OCI-LY1 (cell line): ENCODE measurements at regions not wholly inside any gene's neighbourhood (a gene's known extent, or its start where the extent isn't known, plus 50 kb on each side); places are given as distances from the start of the nearest gene placed in this dataset.
"Not testable (repeated sequence)": the region's sequence is repeated elsewhere in the genome, so short reads cannot be mapped to it uniquely, and the experiment has no call there.

Experiments
- H2AFZ ChIP-seq: fragments of 200-600 bp; sonication (generic), shearing (Covaris generic); 2 replicates; pipeline ENCODE4 v1.6.0; 2014; ENCODE audit warnings: antibody characterized with exemption, mild to moderate bottlenecking, low read length
- H3F3A ChIP-seq: fragments of 200-600 bp; sonication (generic), shearing (Covaris generic); 2 replicates; pipeline ENCODE4 v1.6.0; 2014; ENCODE audit warnings: mild to moderate bottlenecking, antibody characterized with exemption, low read length, moderate library complexity; ENCODE audit not compliant: insufficient read depth
- H3K27ac ChIP-seq: fragments of 200-600 bp; sonication (generic); 2 replicates; pipeline ENCODE4 v1.5.1; 2014; ENCODE audit warnings: low read length, mixed run types, mild to moderate bottlenecking, low read depth; ENCODE audit not compliant: poor library complexity, severe bottlenecking
- H3K27me3 ChIP-seq: fragments of 200-600 bp; sonication (generic); 2 replicates; pipeline ENCODE4 v1.6.0; 2014; ENCODE audit warnings: antibody characterized with exemption, mild to moderate bottlenecking, low read length, moderate library complexity; ENCODE audit not compliant: insufficient read depth
- H3K36me3 ChIP-seq: fragments of 200-600 bp; sonication (generic); 2 replicates; pipeline ENCODE4 v1.6.1; 2014; ENCODE audit warnings: mild to moderate bottlenecking, antibody characterized with exemption, low read length, moderate library complexity, mixed read lengths; ENCODE audit not compliant: insufficient read depth
- H3K4me1 ChIP-seq: fragments of 200-600 bp; sonication (generic); 2 replicates; pipeline ENCODE4 v1.5.1; 2014; ENCODE audit warnings: mild to moderate bottlenecking, low read length, moderate library complexity; ENCODE audit not compliant: insufficient read depth, severe bottlenecking
- H3K4me2 ChIP-seq: fragments of 200-600 bp; sonication (generic), shearing (Covaris generic); 2 replicates; pipeline ENCODE4 v1.6.1; 2014; ENCODE audit warnings: low read length
- H3K4me3 ChIP-seq: fragments of 200-600 bp; sonication (generic); 2 replicates; pipeline ENCODE4 v1.5.1; 2014; ENCODE audit warnings: low read length, low read depth, mild to moderate bottlenecking, mixed read lengths; ENCODE audit not compliant: poor library complexity, severe bottlenecking
- H3K79me2 ChIP-seq: fragments of 200-600 bp; shearing (Covaris generic); 2 replicates; pipeline ENCODE4 v1.6.1; 2016; ENCODE audit warnings: mixed run types, low read length, mixed read lengths; ENCODE audit not compliant: insufficient read depth
- H3K9ac ChIP-seq: fragments of 200-600 bp; sonication (generic), shearing (Covaris generic); 2 replicates; pipeline ENCODE4 v1.6.1; 2014; ENCODE audit warnings: mild to moderate bottlenecking, low read length, mixed read lengths
- H3K9me2 ChIP-seq: fragments of 200-600 bp; sonication (generic), shearing (Covaris generic); 2 replicates; pipeline ENCODE4 v1.6.1; 2014; ENCODE audit warnings: low read depth, mild to moderate bottlenecking, low read length, mixed read lengths
- H3K9me3 ChIP-seq: fragments of 200-600 bp; shearing (Covaris generic); 2 replicates; pipeline ENCODE4 v1.6.1; 2014; ENCODE audit warnings: low read length, mixed read lengths
- H4K20me1 ChIP-seq: fragments of 200-600 bp; sonication (generic), shearing (Covaris generic); 2 replicates; pipeline ENCODE4 v1.6.0; 2016; ENCODE audit warnings: mild to moderate bottlenecking, low read length; ENCODE audit not compliant: insufficient read depth
- EZH2 ChIP-seq: fragments of 200-600 bp; sonication (generic), shearing (Covaris generic); IDR thresholded peaks from 2 replicates; pipeline ENCODE4 v1.8.0; 2017; ENCODE audit warnings: borderline replicate concordance, mixed run types, mild to moderate bottlenecking, antibody characterized with exemption, low read length, moderate library complexity, mixed read lengths
- TF ChIP-seq, protein P1 (sequence below): fragments of 200-600 bp; sonication (generic), shearing (Covaris generic); IDR thresholded peaks from 2 replicates; pipeline ENCODE4 v1.5.1; 2017; ENCODE audit warnings: mild to moderate bottlenecking, antibody characterized with exemption, low read length, moderate library complexity, mixed read lengths

DNA sequence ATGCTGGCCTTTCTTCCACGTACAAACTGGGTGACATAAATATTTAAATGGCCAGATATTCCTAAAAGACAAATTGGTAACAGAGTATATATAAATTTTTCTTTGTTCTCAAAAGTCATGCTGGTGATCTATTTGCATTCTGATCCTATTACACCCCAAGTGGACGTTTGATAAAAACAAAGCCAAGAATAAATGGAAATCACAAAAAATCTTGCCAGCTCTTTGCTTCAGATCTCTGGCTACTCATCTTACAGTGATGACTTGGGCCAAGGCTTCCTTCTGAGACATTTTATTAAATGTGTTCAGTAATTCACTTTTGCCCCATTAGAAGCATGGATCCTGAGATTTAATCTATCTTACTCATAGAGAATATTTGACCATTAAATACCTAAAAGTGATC is 444.3 kb upstream of the PIK3R1 start:
- H3K27me3 ChIP-seq: no peaks in the 10 kb centered on the region
- no peak overlapping the region for H3K4me2 ChIP-seq
- no peaks in the 10 kb centered on the region for H3K36me3 ChIP-seq
- no peaks in the 10 kb centered on the region for H3K9me3 ChIP-seq
- no peak for TF ChIP-seq EZH2
- TF ChIP-seq, protein P1, sequence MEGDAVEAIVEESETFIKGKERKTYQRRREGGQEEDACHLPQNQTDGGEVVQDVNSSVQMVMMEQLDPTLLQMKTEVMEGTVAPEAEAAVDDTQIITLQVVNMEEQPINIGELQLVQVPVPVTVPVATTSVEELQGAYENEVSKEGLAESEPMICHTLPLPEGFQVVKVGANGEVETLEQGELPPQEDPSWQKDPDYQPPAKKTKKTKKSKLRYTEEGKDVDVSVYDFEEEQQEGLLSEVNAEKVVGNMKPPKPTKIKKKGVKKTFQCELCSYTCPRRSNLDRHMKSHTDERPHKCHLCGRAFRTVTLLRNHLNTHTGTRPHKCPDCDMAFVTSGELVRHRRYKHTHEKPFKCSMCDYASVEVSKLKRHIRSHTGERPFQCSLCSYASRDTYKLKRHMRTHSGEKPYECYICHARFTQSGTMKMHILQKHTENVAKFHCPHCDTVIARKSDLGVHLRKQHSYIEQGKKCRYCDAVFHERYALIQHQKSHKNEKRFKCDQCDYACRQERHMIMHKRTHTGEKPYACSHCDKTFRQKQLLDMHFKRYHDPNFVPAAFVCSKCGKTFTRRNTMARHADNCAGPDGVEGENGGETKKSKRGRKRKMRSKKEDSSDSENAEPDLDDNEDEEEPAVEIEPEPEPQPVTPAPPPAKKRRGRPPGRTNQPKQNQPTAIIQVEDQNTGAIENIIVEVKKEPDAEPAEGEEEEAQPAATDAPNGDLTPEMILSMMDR: no peak
- H3K9ac ChIP-seq: no peak overlapping the region
- no peaks in the 10 kb centered on the region for H4K20me1 ChIP-seq
- H3K27ac ChIP-seq: no peak overlapping the region
- H3K4me3 ChIP-seq: no peak overlapping the region
- no peaks in the 10 kb centered on the region for H3F3A ChIP-seq
- no peaks in the 10 kb centered on the region for H3K4me1 ChIP-seq
- no peak overlapping the region for H2AFZ ChIP-seq
- no peaks in the 10 kb centered on the region for H3K9me2 ChIP-seq
- no peaks in the 10 kb centered on the region for H3K79me2 ChIP-seq

DNA sequence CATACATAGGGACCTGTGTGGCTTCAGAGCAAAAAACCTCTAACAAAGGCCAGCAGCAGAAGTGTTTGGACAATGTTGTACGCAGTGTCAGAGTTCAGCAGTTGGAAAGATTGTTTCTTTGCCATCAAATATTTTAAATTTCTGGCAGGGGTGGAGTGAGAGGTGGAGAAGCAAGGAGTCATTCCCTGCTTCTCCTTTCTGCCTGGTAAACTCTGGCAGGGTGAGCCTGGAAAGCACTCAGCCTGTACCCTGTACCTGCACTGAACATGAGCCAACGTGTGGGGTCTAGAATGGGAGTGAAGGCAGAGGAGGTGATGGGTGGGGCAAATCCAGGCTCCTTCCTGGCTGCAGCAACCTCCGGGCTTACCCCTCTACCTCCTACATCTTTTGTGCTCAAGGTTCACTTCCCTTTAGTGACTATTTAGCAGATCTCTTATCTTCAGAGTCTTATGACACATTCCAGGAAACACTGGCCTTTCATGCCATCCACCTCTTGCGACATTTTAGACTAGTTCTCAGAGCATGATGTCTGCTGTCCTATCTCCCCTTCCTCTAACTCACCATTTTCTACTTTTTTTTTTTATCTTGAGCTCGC is 445.0 kb upstream of the PIK3R1 start:
- H3K4me2 ChIP-seq: no peak overlapping the region
- H3K9me3 ChIP-seq: no peaks in the 10 kb centered on the region

DNA sequence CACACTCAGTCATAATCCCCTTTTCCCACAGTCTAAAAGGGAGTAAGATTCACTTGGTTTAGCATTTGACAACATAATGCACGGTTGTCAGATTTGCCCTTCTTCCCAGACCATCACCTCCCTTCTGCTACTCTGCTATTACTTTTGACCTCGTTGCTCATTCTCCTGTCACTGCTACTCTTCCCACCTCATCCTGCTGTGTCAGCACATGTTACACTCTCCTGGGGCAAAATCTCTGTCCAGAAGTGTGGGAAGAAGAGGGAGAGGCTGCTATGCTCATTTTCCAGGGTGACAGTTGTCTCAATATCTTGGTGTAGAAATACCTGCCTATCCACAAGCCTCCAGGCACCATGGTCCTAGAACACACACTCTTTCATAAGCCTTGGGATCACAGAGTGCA is 449.9 kb upstream of the PIK3R1 start:
- H3K36me3 ChIP-seq: no peaks in the 10 kb centered on the region
- H3K4me1 ChIP-seq: no peaks in the 10 kb centered on the region
- H3K4me2 ChIP-seq: no peak overlapping the region
- no peaks in the 10 kb centered on the region for H3K9me3 ChIP-seq
- no peak overlapping the region for H3K27ac ChIP-seq
- H3K4me3 ChIP-seq: no peak overlapping the region
- no peaks in the 10 kb centered on the region for H3K9me2 ChIP-seq
- TF ChIP-seq EZH2: no peak
- TF ChIP-seq, protein P1: no peak
- H3K27me3 ChIP-seq: no peaks in the 10 kb centered on the region
- H3F3A ChIP-seq: no peaks in the 10 kb centered on the region
- H3K79me2 ChIP-seq: no peaks in the 10 kb centered on the region
- no peaks in the 10 kb centered on the region for H4K20me1 ChIP-seq
- H2AFZ ChIP-seq: no peak overlapping the region
- H3K9ac ChIP-seq: no peak overlapping the region

More for the DNA sequence above, 445.0 kb upstream of the PIK3R1 start:
- H3K27me3 ChIP-seq: no peaks in the 10 kb centered on the region
- no peaks in the 10 kb centered on the region for H3F3A ChIP-seq
- no peaks in the 10 kb centered on the region for H4K20me1 ChIP-seq
- no peaks in the 10 kb centered on the region for H3K79me2 ChIP-seq
- TF ChIP-seq, protein P1: no peak
- TF ChIP-seq EZH2: no peak
- no peak overlapping the region for H2AFZ ChIP-seq
- no peak overlapping the region for H3K4me3 ChIP-seq
- no peak overlapping the region for H3K9ac ChIP-seq
- H3K36me3 ChIP-seq: no peaks in the 10 kb centered on the region
- H3K27ac ChIP-seq: no peak overlapping the region
- no peaks in the 10 kb centered on the region for H3K4me1 ChIP-seq
- H3K9me2 ChIP-seq: no peaks in the 10 kb centered on the region

DNA sequence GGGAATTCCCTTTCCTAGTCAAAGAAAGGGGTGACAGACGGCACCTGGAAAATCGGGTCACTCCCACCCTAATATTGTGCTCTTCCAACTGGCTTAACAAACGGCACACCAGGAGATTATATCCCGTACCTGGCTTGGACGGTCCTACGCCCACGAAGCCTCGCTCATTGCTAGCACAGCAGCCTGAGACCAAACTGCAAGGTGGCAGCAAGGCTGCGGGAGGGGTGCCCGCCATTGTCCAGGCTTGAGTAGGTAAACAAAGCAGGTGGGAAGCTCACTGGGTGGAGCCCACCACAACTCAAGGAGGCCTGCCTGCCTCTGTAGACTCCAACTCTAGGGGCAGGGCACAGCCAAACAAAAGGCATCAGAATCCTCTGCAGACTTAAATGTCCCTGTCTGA is 457.8 kb upstream of the PIK3R1 start:
- H4K20me1 ChIP-seq, H3F3A ChIP-seq, H3K79me2 ChIP-seq, H3K36me3 ChIP-seq, H3K4me1 ChIP-seq, H3K9me3 ChIP-seq, H3K9me2 ChIP-seq, H3K4me2 ChIP-seq, H3K27me3 ChIP-seq, H2AFZ ChIP-seq, H3K27ac ChIP-seq, H3K4me3 ChIP-seq, H3K9ac ChIP-seq: not testable (repeated sequence)
